ENCODE measurements at regions not wholly inside any gene's neighbourhood (a gene's known extent, or its start where the extent isn't known, plus 50 kb on each side); places are given as distances from the start of the nearest gene placed in this dataset.

GRCh38 chr9:99401680-99402504 is 179.8 kb downstream of the SEC61B start:
- Mint-ChIP-seq H3K4me3 (no peak overlapping the region), H3K4me1 (peaks cover 0 to 4% of the 10 kb centered on the region in 2 experiments; a peak in 1 of 4 replicates), H3K9me3 (no peaks in the 10 kb centered on the region; a peak in 1 of 5 replicates), H3K36me3 (ENCODE audit: insufficient read depth in 1 of 3, low read depth in 3 of 3) (no peaks in the 10 kb centered on the region), H3K27me3 (ENCODE audit: low read depth) (no peaks in the 10 kb centered on the region), H3K27ac (no peak overlapping the region)
- H4K20me1 ChIP-seq (ENCODE audit: control insufficient read depth, insufficient read depth, insufficient read length) = no peaks in the 10 kb centered on the region
- H3K79me2 ChIP-seq (ENCODE audit: insufficient read depth, low read length) = no peaks in the 10 kb centered on the region
- H2BK12ac ChIP-seq (ENCODE audit: insufficient read length, low read depth, low read length) = no peak overlapping the region
- no peak overlapping the region for H3K9ac ChIP-seq (ENCODE audit: extremely low read depth, insufficient read length, low read length)
- H3K4me2 ChIP-seq (ENCODE audit: insufficient read depth, insufficient read length, low read length) = no peak overlapping the region
- H2AK5ac ChIP-seq (ENCODE audit: insufficient read length, low read length) = no peak overlapping the region
- no peak overlapping the region for H3K56ac ChIP-seq (ENCODE audit: insufficient read length, low read depth, low read length)
- no peak overlapping the region for H2BK20ac ChIP-seq (ENCODE audit: low read depth, low read length, poor library complexity, severe bottlenecking)
- H3K23me2 ChIP-seq (ENCODE audit: insufficient read length, low read depth, low read length, poor library complexity, severe bottlenecking) = no peaks in the 10 kb centered on the region
- TF ChIP-seq, protein P1, sequence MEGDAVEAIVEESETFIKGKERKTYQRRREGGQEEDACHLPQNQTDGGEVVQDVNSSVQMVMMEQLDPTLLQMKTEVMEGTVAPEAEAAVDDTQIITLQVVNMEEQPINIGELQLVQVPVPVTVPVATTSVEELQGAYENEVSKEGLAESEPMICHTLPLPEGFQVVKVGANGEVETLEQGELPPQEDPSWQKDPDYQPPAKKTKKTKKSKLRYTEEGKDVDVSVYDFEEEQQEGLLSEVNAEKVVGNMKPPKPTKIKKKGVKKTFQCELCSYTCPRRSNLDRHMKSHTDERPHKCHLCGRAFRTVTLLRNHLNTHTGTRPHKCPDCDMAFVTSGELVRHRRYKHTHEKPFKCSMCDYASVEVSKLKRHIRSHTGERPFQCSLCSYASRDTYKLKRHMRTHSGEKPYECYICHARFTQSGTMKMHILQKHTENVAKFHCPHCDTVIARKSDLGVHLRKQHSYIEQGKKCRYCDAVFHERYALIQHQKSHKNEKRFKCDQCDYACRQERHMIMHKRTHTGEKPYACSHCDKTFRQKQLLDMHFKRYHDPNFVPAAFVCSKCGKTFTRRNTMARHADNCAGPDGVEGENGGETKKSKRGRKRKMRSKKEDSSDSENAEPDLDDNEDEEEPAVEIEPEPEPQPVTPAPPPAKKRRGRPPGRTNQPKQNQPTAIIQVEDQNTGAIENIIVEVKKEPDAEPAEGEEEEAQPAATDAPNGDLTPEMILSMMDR (conservative IDR thresholded peaks at IDR 0.05) = no peak
- no peak overlapping the region for H3K14ac ChIP-seq (ENCODE audit: insufficient read depth, low read length)
- no CpG with 5 or more reads among the region's 3 CpGs for WGBS (ENCODE audit: extremely low coverage, insufficient read length, low lambda C conversion rate)
- no peak overlapping the region for H3K4ac ChIP-seq (ENCODE audit: low read depth, low read length)
- no peak overlapping the region for H2AFZ ChIP-seq (ENCODE audit: low read length)
- H3K23ac ChIP-seq (ENCODE audit: insufficient read length, low read depth, low read length) = no peak overlapping the region
- no peak overlapping the region for H3K27ac ChIP-seq (ENCODE audit: insufficient read length, low read depth, low read length)
- H3K9me3 ChIP-seq (ENCODE audit: control insufficient read depth, low read depth, low read length) = no peaks in the 10 kb centered on the region
- H4K8ac ChIP-seq (replicated peaks; ENCODE audit: insufficient read length, low read depth, low read length) = no peak overlapping the region
- no peaks in the 10 kb centered on the region for H3K79me1 ChIP-seq (ENCODE audit: insufficient read depth, low read depth, low read length, poor library complexity, severe bottlenecking)
- H3K27me3 ChIP-seq (ENCODE audit: insufficient read depth, low read length) = no peaks in the 10 kb centered on the region
- H2BK15ac ChIP-seq (ENCODE audit: low read depth, low read length) = no peak overlapping the region
- H4K5ac ChIP-seq (ENCODE audit: insufficient read length, low read depth, low read length) = no peak overlapping the region
- H3K18ac ChIP-seq (ENCODE audit: insufficient read length, low read depth, low read length) = no peak overlapping the region
- no peak for DNase-seq
- H3T11ph ChIP-seq (ENCODE audit: low read length) = no peak overlapping the region
- H2BK5ac ChIP-seq (ENCODE audit: insufficient read length, low read length) = no peak overlapping the region
- no peaks in the 10 kb centered on the region for H3K4me1 ChIP-seq (ENCODE audit: insufficient read depth, low read length)
- no peak overlapping the region for H4K91ac ChIP-seq (ENCODE audit: insufficient read length, low read depth, low read length)
- H2BK120ac ChIP-seq (ENCODE audit: low read depth, low read length, poor library complexity, severe bottlenecking) = no peak overlapping the region
